SK-N-SH (cell line): ENCODE measurements at regions not wholly inside any gene's neighbourhood (a gene's known extent, or its start where the extent isn't known, plus 50 kb on each side); places are given as distances from the start of the nearest gene placed in this dataset.

Source experiments
- CTCF ChIA-PET: fragments of 300-600, 350-600 bp; formaldehyde crosslinking; extraction: SDS; loops from one replicate; lab custom pipeline; 2021; lab: Yijun Ruan, JAX
- POLR2A ChIA-PET: fragments of 350-600 bp; sonication (Branson Sonifier 250); formaldehyde crosslinking; extraction: SDS; loops from one replicate; lab custom pipeline; 2020; ENCODE audit warnings: antibody characterized with exemption, inconsistent platforms; lab: Yijun Ruan, JAX
- DNase-seq: peaks from one replicate; pipeline ENCODE4 v3.0.0; 2012
- H2AFZ ChIP-seq: fragments of 200-600 bp; sonication (generic); 2 replicates; pipeline ENCODE4 v1.8.1; 2016; ENCODE audit warnings: antibody characterized with exemption, mild to moderate bottlenecking, low read depth
- H3F3A ChIP-seq: fragments of 200-600 bp; sonication (generic); replicated peaks from 2 replicates; pipeline ENCODE3; 2016; ENCODE audit warnings: antibody characterized with exemption, mild to moderate bottlenecking; ENCODE audit not compliant: insufficient read depth
- H3K27ac ChIP-seq, 2 experiments: fragments of 200-500 bp in 1 of 2; fragments of 200-600 bp in 1 of 2; sonication (Bioruptor generic) in 1 of 2; sonication (generic), shearing (Covaris generic) in 1 of 2; 2 replicates each; pipeline versions ENCODE4 v1.5.1 to v1.6.1; 2014 to 2016; ENCODE audit warnings: low read depth in 2 of 2, inconsistent platforms in 1 of 2, low read length in 1 of 2, mild to moderate bottlenecking in 1 of 2, mixed read lengths in 1 of 2
- H3K27me3 ChIP-seq: fragments of 200-600 bp; sonication (generic), shearing (Covaris generic); 2 replicates; pipeline ENCODE4 v1.6.1; 2016; ENCODE audit warnings: mixed run types; ENCODE audit not compliant: insufficient read depth
- H3K36me3 ChIP-seq, 2 experiments: fragments of 200-500 bp in 1 of 2; fragments of 200-600 bp in 1 of 2; sonication (Bioruptor generic) in 1 of 2; sonication (generic) in 1 of 2; replicated peaks in 1 of 2; 2 replicates each; pipeline versions ENCODE3 to v1.5.1; 2014 to 2016; ENCODE audit warnings: low read length in 1 of 2, mild to moderate bottlenecking in 1 of 2; ENCODE audit not compliant: insufficient read depth in 2 of 2, control insufficient read depth in 1 of 2
- H3K4me1 ChIP-seq, 2 experiments: fragments of 200-500 bp in 1 of 2; fragments of 200-600 bp in 1 of 2; sonication (Bioruptor generic) in 1 of 2; sonication (generic), shearing (Covaris generic) in 1 of 2; 2 replicates each; pipeline versions ENCODE4 v1.5.1 to v1.6.1; 2014 to 2016; ENCODE audit warnings: low read depth in 1 of 2, low read length in 1 of 2, mixed run types in 1 of 2; ENCODE audit not compliant: insufficient read depth in 2 of 2, control insufficient read depth in 1 of 2
- H3K4me2 ChIP-seq: fragments of 200-600 bp; sonication (generic), shearing (Covaris generic); 2 replicates; pipeline ENCODE4 v1.6.1; 2017; ENCODE audit warnings: mixed run types
- H3K4me3 ChIP-seq, 2 experiments: fragments of 200-500 bp in 1 of 2; fragments of 200-600 bp in 1 of 2; sonication (Bioruptor generic) in 1 of 2; sonication (generic), shearing (Covaris generic) in 1 of 2; 2 replicates each; pipeline versions ENCODE4 v1.5.1 to v1.8.1; 2014 to 2016; ENCODE audit warnings: low read depth in 2 of 2, inconsistent platforms in 1 of 2, low read length in 1 of 2, mild to moderate bottlenecking in 1 of 2, mixed read lengths in 1 of 2, moderate library complexity in 1 of 2
- H3K79me2 ChIP-seq: fragments of 200-600 bp; sonication (generic); 2 replicates; pipeline ENCODE4 v1.8.1; 2017; ENCODE audit warnings: mild to moderate bottlenecking; ENCODE audit not compliant: insufficient read depth
- H3K9ac ChIP-seq: fragments of 200-600 bp; sonication (generic); 2 replicates; pipeline ENCODE4 v1.6.1; 2017; ENCODE audit warnings: mixed run types
- H3K9me2 ChIP-seq: fragments of 200-600 bp; sonication (generic); 2 replicates; pipeline ENCODE4 v1.6.1; 2017; ENCODE audit warnings: mixed run types
- H3K9me3 ChIP-seq: fragments of 200-600 bp; sonication (generic); 2 replicates; pipeline ENCODE4 v1.6.1; 2017; ENCODE audit warnings: mixed run types, mild to moderate bottlenecking, moderate library complexity
- H4K20me1 ChIP-seq: fragments of 200-600 bp; sonication (generic); 2 replicates; pipeline ENCODE4 v1.6.1; 2017; ENCODE audit warnings: mild to moderate bottlenecking, mixed run types; ENCODE audit not compliant: insufficient read depth
- CHD2 ChIP-seq: fragments of 150-350 bp; IDR thresholded peaks from 2 replicates; pipeline ENCODE4 v1.6.1; 2018; ENCODE audit warnings: low read length; ENCODE audit not compliant: partially characterized antibody
- ELF1 ChIP-seq: IDR thresholded peaks from 2 replicates; pipeline ENCODE4 v1.4.0; 2012
- EP300 ChIP-seq, 2 experiments: IDR thresholded peaks; 2 replicates each; pipeline versions ENCODE4 v1.4.0 to v1.6.1; 2012; ENCODE audit warnings: borderline replicate concordance in 1 of 2, low read depth in 1 of 2, low read length in 1 of 2
- EZH2phosphoT487 ChIP-seq: fragments of 200-600 bp; sonication (generic); IDR thresholded peaks from 2 replicates; pipeline ENCODE4 v1.6.1; 2017; ENCODE audit warnings: low read depth, mixed run types, mild to moderate bottlenecking, antibody characterized with exemption, moderate library complexity, borderline replicate concordance
- FOXJ3 ChIP-seq: sonication (generic); formaldehyde crosslinking; IDR thresholded peaks from 2 replicates; pipeline ENCODE4 v1.5.1; 2020; ENCODE audit warnings: mild to moderate bottlenecking, missing genetic modification reagents
- FOXM1 ChIP-seq: IDR thresholded peaks from 2 replicates; pipeline ENCODE4 v1.4.0; 2012; ENCODE audit warnings: low read depth, mild to moderate bottlenecking
- JUND ChIP-seq: IDR thresholded peaks from 2 replicates; pipeline ENCODE4 v1.4.0; 2012
- MXI1 ChIP-seq: IDR thresholded peaks from 2 replicates; pipeline ENCODE4 v1.6.1; 2012; ENCODE audit warnings: mild to moderate bottlenecking, low read depth, low read length, improper control_type of control experiment
- NFIC ChIP-seq: IDR thresholded peaks from 2 replicates; pipeline ENCODE4 v1.4.0; 2012; ENCODE audit warnings: borderline replicate concordance
- NRF1 ChIP-seq: IDR thresholded peaks from 2 replicates; pipeline ENCODE4 v1.6.1; 2012; ENCODE audit warnings: low read depth, mild to moderate bottlenecking, low read length
- RAD21 ChIP-seq: IDR thresholded peaks from 2 replicates; pipeline ENCODE4 v1.6.1; 2012; ENCODE audit warnings: mild to moderate bottlenecking, low read length
- RFX5 ChIP-seq: IDR thresholded peaks from 2 replicates; pipeline ENCODE4 v1.6.1; 2012; ENCODE audit warnings: mild to moderate bottlenecking, improper control_type of control experiment, low read length
- RXRA ChIP-seq: IDR thresholded peaks from 2 replicates; pipeline ENCODE4 v1.4.0; 2012; ENCODE audit warnings: low read depth, mild to moderate bottlenecking, borderline replicate concordance
- SIN3A ChIP-seq: IDR thresholded peaks from 2 replicates; pipeline ENCODE4 v1.6.1; 2012; ENCODE audit warnings: low read depth, mild to moderate bottlenecking, low read length, moderate library complexity, borderline replicate concordance
- SMC3 ChIP-seq: IDR thresholded peaks from 2 replicates; pipeline ENCODE4 v1.6.1; 2012; ENCODE audit warnings: low read depth, low read length, improper control_type of control experiment
- TEAD4 ChIP-seq: IDR thresholded peaks from 2 replicates; pipeline ENCODE4 v1.4.0; 2012; ENCODE audit warnings: mild to moderate bottlenecking, borderline replicate concordance; ENCODE audit not compliant: insufficient read depth
- YY1 ChIP-seq: IDR thresholded peaks from 2 replicates; pipeline ENCODE4 v1.4.0; 2012; ENCODE audit warnings: low read depth, mild to moderate bottlenecking
- WGBS: methylation state at CpG from one replicate; pipeline ENCODE4 v1.1.6; 2017; ENCODE audit warnings: low lambda C conversion rate; 5-methylcytosine and 5-hydroxymethylcytosine counted together
- TF ChIP-seq, protein P1 (sequence below): fragments of 150-350 bp; IDR thresholded peaks from 2 replicates; pipeline ENCODE4 v1.6.1; 2017; ENCODE audit warnings: antibody characterized with exemption, low read length, low read depth, borderline replicate concordance
- TF ChIP-seq, protein P2 (sequence below): IDR thresholded peaks from 2 replicates; pipeline ENCODE4 v1.4.0; 2012; ENCODE audit warnings: low read depth, borderline replicate concordance
- TF ChIP-seq, protein P3 (sequence below): fragments of 200-600 bp; sonication (generic); IDR thresholded peaks from 2 replicates; pipeline ENCODE4 v1.6.1; 2017; ENCODE audit warnings: antibody characterized with exemption, mild to moderate bottlenecking, moderate library complexity
- TF ChIP-seq, protein P4 (sequence below): IDR thresholded peaks from 2 replicates; pipeline ENCODE4 v1.4.0; 2012; ENCODE audit warnings: low read depth

DNA sequence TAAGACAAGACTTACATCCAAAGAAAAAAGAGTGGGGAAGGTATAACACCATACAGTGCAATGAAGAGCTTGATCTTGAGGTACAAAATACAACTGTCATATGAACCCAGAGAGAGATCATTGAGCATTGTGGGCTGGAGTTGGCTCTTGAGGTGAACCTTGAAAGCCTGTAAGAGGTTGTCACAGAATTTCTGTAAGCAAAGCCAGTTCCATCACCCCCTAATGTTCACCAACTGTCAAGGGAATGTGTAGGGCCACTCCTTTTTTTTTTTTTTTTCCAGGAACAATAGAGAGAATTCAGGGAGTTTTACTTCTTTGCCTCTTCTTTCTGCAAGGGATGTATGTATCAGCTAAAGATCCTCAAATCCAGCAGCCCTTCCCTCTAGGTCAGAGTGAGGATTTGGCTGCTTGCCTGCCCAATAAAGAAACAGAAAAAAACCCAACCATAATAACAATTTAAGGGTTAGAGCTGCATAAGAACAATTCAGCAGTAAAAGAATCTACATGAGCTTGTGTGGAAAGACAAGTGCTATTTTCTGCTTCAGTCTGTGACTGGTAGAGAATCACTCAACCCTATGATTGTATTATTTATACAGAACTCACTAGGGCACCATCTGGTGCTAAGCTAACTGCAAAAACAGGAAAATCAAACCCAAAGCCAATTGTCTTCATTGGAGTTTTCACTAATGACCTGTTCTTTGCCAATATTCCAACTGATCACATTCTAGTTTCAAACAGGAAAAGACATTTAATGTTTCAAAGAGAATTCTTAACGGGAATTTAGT, 217.5 kb upstream of the TEX13C start (continued):
- TF ChIP-seq TEAD4 = no peak
- TF ChIP-seq ELF1 = no peak
- no peak for TF ChIP-seq EZH2phosphoT487
- TF ChIP-seq NFIC = no peak

DNA sequence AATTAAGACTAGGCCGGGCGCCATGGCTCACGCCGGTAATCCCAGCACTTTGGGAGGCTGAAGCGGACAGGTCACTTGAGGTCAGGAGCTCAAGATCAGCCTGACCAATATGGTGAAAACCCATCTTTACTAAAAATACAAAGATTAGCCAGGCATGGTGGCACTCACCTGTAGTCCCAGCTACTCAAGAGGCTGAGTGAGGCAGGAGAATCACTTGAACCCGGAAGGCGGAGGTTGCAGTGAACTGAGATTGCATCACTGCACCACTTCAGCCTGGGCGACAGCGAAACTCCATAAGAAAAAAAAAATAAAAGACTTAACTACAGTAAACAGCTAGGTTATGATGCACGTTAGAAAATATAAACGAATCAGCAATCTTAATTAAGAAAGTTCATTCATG, 216.0 kb upstream of the TEX13C start:
- 30% methylated on average over 11 of the region's 11 CpGs for WGBS
- no peak overlapping the region for H2AFZ ChIP-seq
- H4K20me1 ChIP-seq = no peaks in the 10 kb centered on the region
- H3K4me3 ChIP-seq = no peak overlapping the region
- no peak overlapping the region for H3K9ac ChIP-seq
- CTCF ChIA-PET = no interaction called here
- H3K36me3 ChIP-seq = no peaks in the 10 kb centered on the region
- H3K79me2 ChIP-seq = no peaks in the 10 kb centered on the region
- H3K9me3 ChIP-seq = no peaks in the 10 kb centered on the region
- no peaks in the 10 kb centered on the region for H3K4me1 ChIP-seq
- H3F3A ChIP-seq = no peaks in the 10 kb centered on the region
- POLR2A ChIA-PET = no interaction called here
- DNase-seq = no peak
- no peaks in the 10 kb centered on the region for H3K27me3 ChIP-seq
- no peaks in the 10 kb centered on the region for H3K9me2 ChIP-seq
- H3K27ac ChIP-seq = no peak overlapping the region
- TF ChIP-seq FOXJ3 (CRISPR knock-in tag) (no peak), RXRA (no peak), JUND (no peak), NFIC (no peak), SMC3 (no peak), CHD2 (no peak), RAD21 (no peak), RFX5 (no peak), NRF1 (no peak), YY1 (no peak), TEAD4 (no peak), SIN3A (no peak), MXI1 (no peak), EP300 (IDR thresholded peaks at IDR 0.05; ENCODE audit: borderline replicate concordance in 1 of 2, low read depth in 1 of 2, low read length in 1 of 2) (no peak), FOXM1 (no peak)
- TF ChIP-seq, protein P1, sequence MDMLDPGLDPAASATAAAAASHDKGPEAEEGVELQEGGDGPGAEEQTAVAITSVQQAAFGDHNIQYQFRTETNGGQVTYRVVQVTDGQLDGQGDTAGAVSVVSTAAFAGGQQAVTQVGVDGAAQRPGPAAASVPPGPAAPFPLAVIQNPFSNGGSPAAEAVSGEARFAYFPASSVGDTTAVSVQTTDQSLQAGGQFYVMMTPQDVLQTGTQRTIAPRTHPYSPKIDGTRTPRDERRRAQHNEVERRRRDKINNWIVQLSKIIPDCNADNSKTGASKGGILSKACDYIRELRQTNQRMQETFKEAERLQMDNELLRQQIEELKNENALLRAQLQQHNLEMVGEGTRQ = no peak
- TF ChIP-seq, protein P2, sequence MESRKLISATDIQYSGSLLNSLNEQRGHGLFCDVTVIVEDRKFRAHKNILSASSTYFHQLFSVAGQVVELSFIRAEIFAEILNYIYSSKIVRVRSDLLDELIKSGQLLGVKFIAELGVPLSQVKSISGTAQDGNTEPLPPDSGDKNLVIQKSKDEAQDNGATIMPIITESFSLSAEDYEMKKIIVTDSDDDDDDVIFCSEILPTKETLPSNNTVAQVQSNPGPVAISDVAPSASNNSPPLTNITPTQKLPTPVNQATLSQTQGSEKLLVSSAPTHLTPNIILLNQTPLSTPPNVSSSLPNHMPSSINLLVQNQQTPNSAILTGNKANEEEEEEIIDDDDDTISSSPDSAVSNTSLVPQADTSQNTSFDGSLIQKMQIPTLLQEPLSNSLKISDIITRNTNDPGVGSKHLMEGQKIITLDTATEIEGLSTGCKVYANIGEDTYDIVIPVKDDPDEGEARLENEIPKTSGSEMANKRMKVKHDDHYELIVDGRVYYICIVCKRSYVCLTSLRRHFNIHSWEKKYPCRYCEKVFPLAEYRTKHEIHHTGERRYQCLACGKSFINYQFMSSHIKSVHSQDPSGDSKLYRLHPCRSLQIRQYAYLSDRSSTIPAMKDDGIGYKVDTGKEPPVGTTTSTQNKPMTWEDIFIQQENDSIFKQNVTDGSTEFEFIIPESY = no peak
- TF ChIP-seq, protein P3, sequence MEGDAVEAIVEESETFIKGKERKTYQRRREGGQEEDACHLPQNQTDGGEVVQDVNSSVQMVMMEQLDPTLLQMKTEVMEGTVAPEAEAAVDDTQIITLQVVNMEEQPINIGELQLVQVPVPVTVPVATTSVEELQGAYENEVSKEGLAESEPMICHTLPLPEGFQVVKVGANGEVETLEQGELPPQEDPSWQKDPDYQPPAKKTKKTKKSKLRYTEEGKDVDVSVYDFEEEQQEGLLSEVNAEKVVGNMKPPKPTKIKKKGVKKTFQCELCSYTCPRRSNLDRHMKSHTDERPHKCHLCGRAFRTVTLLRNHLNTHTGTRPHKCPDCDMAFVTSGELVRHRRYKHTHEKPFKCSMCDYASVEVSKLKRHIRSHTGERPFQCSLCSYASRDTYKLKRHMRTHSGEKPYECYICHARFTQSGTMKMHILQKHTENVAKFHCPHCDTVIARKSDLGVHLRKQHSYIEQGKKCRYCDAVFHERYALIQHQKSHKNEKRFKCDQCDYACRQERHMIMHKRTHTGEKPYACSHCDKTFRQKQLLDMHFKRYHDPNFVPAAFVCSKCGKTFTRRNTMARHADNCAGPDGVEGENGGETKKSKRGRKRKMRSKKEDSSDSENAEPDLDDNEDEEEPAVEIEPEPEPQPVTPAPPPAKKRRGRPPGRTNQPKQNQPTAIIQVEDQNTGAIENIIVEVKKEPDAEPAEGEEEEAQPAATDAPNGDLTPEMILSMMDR = no peak
- TF ChIP-seq, protein P4, sequence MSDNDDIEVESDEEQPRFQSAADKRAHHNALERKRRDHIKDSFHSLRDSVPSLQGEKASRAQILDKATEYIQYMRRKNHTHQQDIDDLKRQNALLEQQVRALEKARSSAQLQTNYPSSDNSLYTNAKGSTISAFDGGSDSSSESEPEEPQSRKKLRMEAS = no peak
- no peak overlapping the region for H3K4me2 ChIP-seq
